ENCODE measurements at regions not wholly inside any gene's neighbourhood (a gene's known extent, or its start where the extent isn't known, plus 50 kb on each side); places are given as distances from the start of the nearest gene placed in this dataset.
"Not testable (repeated sequence)": the region's sequence is repeated elsewhere in the genome, so short reads cannot be mapped to it uniquely, and the experiment has no call there.

DNA sequence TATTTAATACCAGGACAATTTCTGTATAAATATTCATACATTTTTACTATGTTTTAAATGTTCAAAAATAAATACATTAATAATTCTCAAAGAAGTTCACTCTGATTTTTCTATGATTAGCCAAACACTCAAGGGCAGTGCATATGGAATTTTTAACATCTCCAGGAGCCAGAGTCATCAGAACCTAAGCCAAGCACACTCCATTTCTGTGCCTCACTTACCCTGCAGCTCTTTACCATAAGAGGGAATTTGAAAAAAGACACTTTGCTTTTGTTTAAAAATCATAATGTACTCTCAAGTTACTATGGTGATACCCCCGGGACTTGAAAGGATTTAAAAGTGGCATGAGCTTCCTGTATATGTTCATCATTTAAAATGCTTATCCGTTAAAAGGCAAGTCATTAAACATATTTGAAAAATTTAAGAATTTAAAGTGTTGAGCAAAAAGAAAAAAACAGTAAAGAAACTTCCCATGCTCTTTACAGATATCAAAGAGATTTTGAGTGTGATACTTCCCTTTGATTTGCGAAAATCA is 747.4 kb upstream of the NECTIN3 start:
- Mint-ChIP-seq H3K36me3 (ENCODE audit: low read depth) (no peaks in the 10 kb centered on the region), H3K27ac (no peak overlapping the region), H3K9me3 (no peaks in the 10 kb centered on the region), H3K4me1 (ENCODE audit: low read depth) (no peaks in the 10 kb centered on the region), H3K4me3 (no peak overlapping the region), H3K27me3 (ENCODE audit: insufficient read depth) (peaks cover 4% of the 10 kb centered on the region)
- no peak for DNase-seq (ENCODE audit: low spot score)
- intact Hi-C loops (cut with micrococcal nuclease): no loop called here

GRCh38 chr3:110327870-110328269 is 743.7 kb upstream of the NECTIN3 start:
- DNase-seq (ENCODE audit: low spot score): no peak
- intact Hi-C loops (cut with micrococcal nuclease): no loop called here
- H3K9me3 Mint-ChIP-seq: no peaks in the 10 kb centered on the region
- no peaks in the 10 kb centered on the region for H3K27me3 Mint-ChIP-seq (ENCODE audit: insufficient read depth)
- no peak overlapping the region for H3K27ac Mint-ChIP-seq
- H3K36me3 Mint-ChIP-seq (ENCODE audit: low read depth): no peaks in the 10 kb centered on the region
- H3K4me1 Mint-ChIP-seq (ENCODE audit: low read depth): no peaks in the 10 kb centered on the region
- H3K4me3 Mint-ChIP-seq: no peak overlapping the region

GRCh38 chr3:110331562-110331961 is 740.1 kb upstream of the NECTIN3 start:
- intact Hi-C loops (cut with micrococcal nuclease); H3K27ac Mint-ChIP-seq; H3K9me3 Mint-ChIP-seq; DNase-seq (ENCODE audit: low spot score); H3K4me3 Mint-ChIP-seq; H3K4me1 Mint-ChIP-seq (ENCODE audit: low read depth); H3K27me3 Mint-ChIP-seq (ENCODE audit: insufficient read depth); H3K36me3 Mint-ChIP-seq (ENCODE audit: low read depth): not testable (repeated sequence)

- Mint-ChIP-seq H3K4me1 (ENCODE audit: low read depth) (no peaks in the 10 kb centered on the region), H3K36me3 (ENCODE audit: low read depth) (no peaks in the 10 kb centered on the region), H3K27ac (no peak overlapping the region), H3K27me3 (ENCODE audit: insufficient read depth) (no peaks in the 10 kb centered on the region), H3K4me3 (no peak overlapping the region), H3K9me3 (no peaks in the 10 kb centered on the region)
- intact Hi-C loops (cut with micrococcal nuclease): no loop called here
- no peak for DNase-seq (ENCODE audit: low spot score)
Observed at GRCh38 chr3:110332629-110333028, 739.0 kb upstream of the NECTIN3 start.

- H3K4me1 Mint-ChIP-seq (ENCODE audit: low read depth): no peaks in the 10 kb centered on the region
- peaks cover 2% of the 10 kb centered on the region for H3K27me3 Mint-ChIP-seq (ENCODE audit: insufficient read depth)
- no peak for DNase-seq (ENCODE audit: low spot score)
- H3K9me3 Mint-ChIP-seq: no peaks in the 10 kb centered on the region
- H3K27ac Mint-ChIP-seq: no peak overlapping the region
- no peak overlapping the region for H3K4me3 Mint-ChIP-seq
- intact Hi-C loops (cut with micrococcal nuclease): no loop called here
- no peaks in the 10 kb centered on the region for H3K36me3 Mint-ChIP-seq (ENCODE audit: low read depth)
Observed at GRCh38 chr3:110341047-110341446, 730.6 kb upstream of the NECTIN3 start.

- H3K36me3 Mint-ChIP-seq (ENCODE audit: low read depth): no peaks in the 10 kb centered on the region
- H3K27ac Mint-ChIP-seq: no peak overlapping the region
Observed at GRCh38 chr3:110343376-110343775, 728.2 kb upstream of the NECTIN3 start.

DNA sequence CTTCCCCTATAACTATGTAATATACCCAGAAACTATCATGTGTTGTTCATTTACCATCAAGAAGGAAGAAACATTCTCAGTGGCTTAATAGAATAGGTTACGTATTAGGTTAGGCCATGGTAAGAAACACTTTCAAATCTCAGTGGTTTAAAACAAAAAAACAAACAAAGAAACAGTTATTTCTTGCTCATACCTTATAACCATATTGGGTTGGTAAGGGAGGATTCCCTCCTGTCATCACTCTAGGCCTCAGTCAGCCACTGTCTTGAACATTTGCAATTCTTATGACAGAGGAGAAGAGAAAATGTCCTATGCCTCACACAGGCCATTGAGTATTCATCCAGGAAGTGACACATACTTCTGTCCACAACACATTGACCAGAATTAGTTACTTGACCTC is 727.7 kb upstream of the NECTIN3 start:
- H3K9me3 Mint-ChIP-seq: no peaks in the 10 kb centered on the region
- no peaks in the 10 kb centered on the region for H3K27me3 Mint-ChIP-seq (ENCODE audit: insufficient read depth)
- no peaks in the 10 kb centered on the region for H3K4me1 Mint-ChIP-seq (ENCODE audit: low read depth)

More at GRCh38 chr3:110343376-110343775, 728.2 kb upstream of the NECTIN3 start:
- no peak for DNase-seq (ENCODE audit: low spot score)
- H3K4me3 Mint-ChIP-seq: no peak overlapping the region
- H3K9me3 Mint-ChIP-seq: no peaks in the 10 kb centered on the region
- intact Hi-C loops (cut with micrococcal nuclease): no loop called here
- no peaks in the 10 kb centered on the region for H3K4me1 Mint-ChIP-seq (ENCODE audit: low read depth)
- H3K27me3 Mint-ChIP-seq (ENCODE audit: insufficient read depth): peaks cover 2% of the 10 kb centered on the region

GRCh38 chr3:110344487-110344886 is 727.1 kb upstream of the NECTIN3 start:
- Mint-ChIP-seq H3K4me3 (no peak overlapping the region), H3K36me3 (ENCODE audit: low read depth) (no peaks in the 10 kb centered on the region), H3K27ac (no peak overlapping the region), H3K4me1 (ENCODE audit: low read depth) (no peaks in the 10 kb centered on the region), H3K9me3 (no peaks in the 10 kb centered on the region), H3K27me3 (ENCODE audit: insufficient read depth) (no peaks in the 10 kb centered on the region)
- no peak for DNase-seq (ENCODE audit: low spot score)
- intact Hi-C loops (cut with micrococcal nuclease): no loop called here

More for the DNA sequence above, 727.7 kb upstream of the NECTIN3 start:
- no peak for DNase-seq (ENCODE audit: low spot score)
- intact Hi-C loops (cut with micrococcal nuclease): no loop called here
- no peak overlapping the region for H3K4me3 Mint-ChIP-seq
- no peaks in the 10 kb centered on the region for H3K36me3 Mint-ChIP-seq (ENCODE audit: low read depth)
- no peak overlapping the region for H3K27ac Mint-ChIP-seq

DNA sequence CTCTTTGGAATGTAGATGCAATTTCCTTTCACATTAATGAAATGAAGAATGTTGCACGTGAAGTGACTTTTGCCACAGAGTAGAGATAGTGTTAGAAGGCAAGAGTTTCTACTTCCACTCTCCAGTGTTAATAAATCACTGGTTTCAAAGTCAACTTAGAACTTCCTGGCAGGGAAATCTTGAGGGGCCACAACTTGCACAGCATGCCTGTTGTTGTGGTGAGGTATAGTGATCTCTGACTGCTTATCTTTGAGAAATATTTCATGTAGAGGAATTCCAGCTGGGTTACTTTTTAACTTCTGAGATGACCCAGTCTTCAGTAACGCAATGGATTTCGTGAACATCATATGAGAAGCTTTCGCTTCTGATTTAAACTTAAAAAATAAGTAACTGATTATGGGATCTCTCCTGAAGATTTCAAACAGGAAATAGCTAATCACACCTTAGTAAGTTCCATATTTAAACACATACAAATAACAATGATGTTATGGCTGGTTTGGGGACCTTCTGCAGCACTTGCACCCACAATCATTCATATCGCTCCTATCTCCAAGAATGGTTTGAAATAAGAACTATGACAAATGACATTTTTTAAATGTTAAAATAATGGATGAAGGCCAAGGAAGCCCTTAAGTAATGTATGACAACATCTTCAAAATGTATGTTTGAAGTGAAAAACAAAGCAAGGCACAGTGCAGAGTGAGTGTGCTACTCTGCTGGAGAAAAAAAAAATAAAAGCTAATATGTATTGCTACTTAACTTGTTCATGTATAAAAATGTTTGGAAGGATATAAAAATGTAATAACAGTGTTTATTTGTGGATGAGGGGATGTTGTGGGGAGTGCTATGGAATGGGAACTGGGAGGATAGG is 726.5 kb upstream of the NECTIN3 start:
- H3K27ac Mint-ChIP-seq: no peak overlapping the region
- no peak overlapping the region for H3K4me3 Mint-ChIP-seq
- no peaks in the 10 kb centered on the region for H3K4me1 Mint-ChIP-seq (ENCODE audit: low read depth)
- intact Hi-C loops (cut with micrococcal nuclease): no loop called here
- no peaks in the 10 kb centered on the region for H3K36me3 Mint-ChIP-seq (ENCODE audit: low read depth)
- no peaks in the 10 kb centered on the region for H3K9me3 Mint-ChIP-seq
- DNase-seq (ENCODE audit: low spot score): no peak
- H3K27me3 Mint-ChIP-seq (ENCODE audit: insufficient read depth): no peaks in the 10 kb centered on the region

- Mint-ChIP-seq H3K27me3 (ENCODE audit: insufficient read depth) (no peaks in the 10 kb centered on the region), H3K36me3 (ENCODE audit: low read depth) (no peaks in the 10 kb centered on the region), H3K27ac (no peak overlapping the region), H3K4me1 (ENCODE audit: low read depth) (no peaks in the 10 kb centered on the region), H3K4me3 (no peak overlapping the region), H3K9me3 (no peaks in the 10 kb centered on the region)
- no peak for DNase-seq (ENCODE audit: low spot score)
- intact Hi-C loops (cut with micrococcal nuclease): no loop called here
Observed at GRCh38 chr3:110349295-110349694, 722.3 kb upstream of the NECTIN3 start.

DNA sequence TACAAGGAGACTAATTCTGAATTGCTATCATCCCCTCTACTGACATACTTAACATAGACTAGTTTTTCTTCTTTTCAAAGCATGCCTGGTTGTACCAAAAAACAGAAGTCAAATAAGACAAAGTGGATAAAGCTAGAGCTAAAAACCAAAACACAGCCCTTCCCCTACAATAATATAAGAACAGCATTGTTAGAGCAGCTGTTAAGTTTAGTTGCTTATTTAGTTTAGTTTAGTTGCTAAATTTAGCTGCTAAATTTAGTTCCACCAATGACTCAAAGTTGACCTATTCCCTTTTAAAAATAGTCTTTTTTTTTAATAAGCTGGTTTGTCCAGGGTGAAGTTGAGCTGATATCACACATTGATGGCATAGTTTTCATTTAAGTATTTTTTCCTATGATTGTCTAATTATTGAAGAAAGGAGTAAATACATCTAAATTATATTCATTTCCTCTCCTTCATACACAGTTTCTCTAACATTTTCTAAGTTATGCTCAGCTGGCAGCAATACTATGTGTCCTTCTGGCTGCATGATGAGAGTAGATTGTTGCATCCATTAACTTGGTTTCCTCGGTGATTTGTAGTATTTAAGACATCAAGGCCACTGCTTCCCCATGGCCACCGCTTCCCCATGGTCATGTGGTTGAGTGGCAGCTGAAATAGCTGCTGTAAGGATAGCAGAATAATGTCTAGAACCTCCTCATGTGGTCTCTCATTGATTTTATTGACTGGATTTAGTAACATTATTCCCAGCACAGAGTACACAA is 718.6 kb upstream of the NECTIN3 start:
- intact Hi-C loops (cut with micrococcal nuclease): no loop called here
- Mint-ChIP-seq H3K9me3 (no peaks in the 10 kb centered on the region), H3K36me3 (ENCODE audit: low read depth) (no peaks in the 10 kb centered on the region), H3K4me3 (no peak overlapping the region), H3K4me1 (ENCODE audit: low read depth) (no peaks in the 10 kb centered on the region), H3K27me3 (ENCODE audit: insufficient read depth) (no peaks in the 10 kb centered on the region), H3K27ac (no peak overlapping the region)
- no peak for DNase-seq (ENCODE audit: low spot score)

- no peaks in the 10 kb centered on the region for H3K9me3 Mint-ChIP-seq
- intact Hi-C loops (cut with micrococcal nuclease): no loop called here
- no peak for DNase-seq (ENCODE audit: low spot score)
- no peaks in the 10 kb centered on the region for H3K4me1 Mint-ChIP-seq (ENCODE audit: low read depth)
- no peaks in the 10 kb centered on the region for H3K27me3 Mint-ChIP-seq (ENCODE audit: insufficient read depth)
- H3K36me3 Mint-ChIP-seq (ENCODE audit: low read depth): no peaks in the 10 kb centered on the region
- H3K4me3 Mint-ChIP-seq: no peak overlapping the region
- no peak overlapping the region for H3K27ac Mint-ChIP-seq
Observed at GRCh38 chr3:110362751-110363150, 708.9 kb upstream of the NECTIN3 start.

- intact Hi-C loops (cut with micrococcal nuclease); H3K4me3 Mint-ChIP-seq; DNase-seq (ENCODE audit: low spot score); H3K36me3 Mint-ChIP-seq (ENCODE audit: low read depth); H3K4me1 Mint-ChIP-seq (ENCODE audit: low read depth); H3K27ac Mint-ChIP-seq; H3K27me3 Mint-ChIP-seq (ENCODE audit: insufficient read depth); H3K9me3 Mint-ChIP-seq: not testable (repeated sequence)
Observed at GRCh38 chr3:110367289-110367688, 704.3 kb upstream of the NECTIN3 start.

Measured in activated T-helper 1 cell treated with anti-CD3 and anti-CD28 coated beads, Interleukin-12 subunit alpha, Interleukin-12 subunit beta, Interleukin-2, Interleukin-4 antibody, amounts not matched to agents 30 ng/mL and 10 ng/mL and 1 ng/mL, durations not matched to agents 14 hours and 24 hours and 36 hours (primary cell).